Upper lobe of left lung (tissue), 6 donors: ENCODE measurements at regions not wholly inside any gene's neighbourhood (a gene's known extent, or its start where the extent isn't known, plus 50 kb on each side); places are given as distances from the start of the nearest gene placed in this dataset.

Source experiments
- ATAC-seq, 2 donors: fragments of 200-7000 bp; cut with Tn5 transposase; one replicate each; pipeline ENCODE4 v1.9.1; 2022; ENCODE audit warnings: mild to moderate bottlenecking in 2 of 2, moderate library complexity in 2 of 2; ENCODE audit not compliant: low FRiP score in 2 of 2
- DNase-seq, 2 donors: peaks; one replicate each; pipeline ENCODE4 v3.0.0-alpha.2; 2019 to 2020
- H3K27ac ChIP-seq, 4 donors: fragments of 200-600 bp; sonication (generic); one replicate each; pipeline ENCODE4 v1.5.1; 2016 to 2019
- H3K27me3 ChIP-seq, 4 donors: fragments of 200-600 bp; sonication (generic); one replicate each; pipeline ENCODE4 v1.5.1; 2017 to 2019
- H3K36me3 ChIP-seq, 4 donors: fragments of 200-600 bp; sonication (generic); one replicate each; pipeline ENCODE4 v1.5.1; 2016 to 2019
- H3K4me1 ChIP-seq, 4 donors: fragments of 200-600 bp; sonication (generic); one replicate each; pipeline ENCODE4 v1.5.1; 2018 to 2019
- H3K4me3 ChIP-seq, 4 donors: fragments of 200-600 bp; sonication (generic); one replicate each; pipeline ENCODE4 v1.5.1; 2017 to 2019; ENCODE audit warnings: mild to moderate bottlenecking in 2 of 4, moderate library complexity in 1 of 4
- H3K9me3 ChIP-seq, 4 donors: fragments of 200-600 bp; sonication (generic); one replicate each; pipeline ENCODE4 v1.5.1; 2018 to 2019
- CTCF ChIP-seq, 6 experiments: fragments of 450-650 bp in 4 of 6; fragments of 200-600 bp in 2 of 6; sonication (generic) in 2 of 6; IDR thresholded peaks; one replicate each; pipeline ENCODE4 v1.5.1; 2016 to 2019; ENCODE audit warnings: antibody characterized with exemption in 6 of 6
- EP300 ChIP-seq, 4 donors: sonication (generic); formaldehyde crosslinking; IDR thresholded peaks; one replicate each; pipeline ENCODE4 v1.5.1; 2017; ENCODE audit warnings: antibody characterized with exemption in 4 of 4, control low read depth in 2 of 4
- POLR2A ChIP-seq, 4 donors: fragments of 450-650 bp; IDR thresholded peaks; one replicate each; pipeline ENCODE4 v1.5.1; 2016 to 2017; ENCODE audit warnings: antibody characterized with exemption in 4 of 4, mild to moderate bottlenecking in 2 of 4
- POLR2AphosphoS5 ChIP-seq, 2 donors: sonication (generic); formaldehyde crosslinking; IDR thresholded peaks; one replicate each; pipeline ENCODE4 v1.5.1; 2017; ENCODE audit warnings: antibody characterized with exemption in 2 of 2
- WGBS, 2 donors: methylation state at CpG; one replicate each; pipeline ENCODE4 v1.1.5; 2017 to 2018; 5-methylcytosine and 5-hydroxymethylcytosine counted together
- donor health status: DM: no; HTN: no; CAD: no; lungs with moderate emphysema.
- donor health status: DM: no; HTN: yes; CAD: no; lungs with severe emphysema.

DNA sequence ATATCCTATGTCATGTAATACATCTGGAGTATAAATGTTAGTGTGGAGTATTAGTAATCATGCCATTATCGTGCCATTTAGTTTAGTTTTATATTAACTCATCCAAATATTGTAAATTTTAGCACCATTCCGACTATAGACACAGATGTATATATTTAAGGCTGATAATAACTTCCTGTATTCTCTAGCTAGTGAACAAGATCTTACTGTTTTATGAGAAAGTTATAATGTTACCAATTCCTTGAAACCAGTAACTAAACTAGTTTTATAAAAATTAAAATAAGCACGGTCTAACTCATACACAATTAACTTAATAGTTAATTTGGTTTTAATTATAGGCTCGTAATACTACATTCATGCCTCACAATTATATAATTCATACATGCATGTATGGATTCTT, 808.6 kb downstream of the USP25 start:
- TF ChIP-seq POLR2AphosphoS5 (IDR thresholded peaks at IDR 0.05) (no peak), POLR2A (IDR thresholded peaks at IDR 0.05) (no peak), CTCF (IDR thresholded peaks at IDR 0.05) (no peak)
- Histone ChIP-seq H3K27ac (peak overlapping the region in 1 of 4 donors; percentile 79), H3K9me3 (no peaks in the 10 kb centered on the region), H3K36me3 (no peaks in the 10 kb centered on the region), H3K27me3 (no peaks in the 10 kb centered on the region), H3K4me1 (peaks cover 0 to 4% (median 0%) of the 10 kb centered on the region in 4 donors), H3K4me3 (no peak overlapping the region)
- DNase-seq, result no peak
- no peak for ATAC-seq
- 77 to 80% methylated on average over 4 of the region's 4 CpGs for WGBS, 2 donors

DNA sequence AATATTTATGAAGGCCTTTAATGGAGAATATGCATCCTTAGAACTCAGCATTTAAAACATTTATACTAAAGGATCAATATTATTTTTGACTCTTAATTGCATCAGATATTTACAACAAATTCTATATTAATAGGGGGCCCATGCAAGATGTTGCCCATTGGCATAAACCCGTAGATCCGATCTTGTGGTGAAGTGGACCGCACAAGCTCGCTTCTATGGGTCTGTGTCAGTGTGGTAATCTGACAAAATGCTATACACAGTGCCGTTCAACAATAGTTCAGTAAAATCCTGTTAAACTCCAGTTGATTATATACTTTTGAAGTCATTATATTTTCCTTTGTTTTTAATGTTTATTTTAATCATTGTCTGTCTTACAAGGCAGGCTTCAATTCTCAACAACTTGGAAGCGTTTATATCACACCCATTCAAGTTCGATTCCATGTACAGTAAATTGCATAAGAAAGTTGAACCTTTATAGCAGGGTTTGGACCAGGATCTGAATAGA, 809.2 kb downstream of the USP25 start:
- DNase-seq (no peak), ATAC-seq (no peak)
- TF ChIP-seq POLR2AphosphoS5 (IDR thresholded peaks at IDR 0.05) (no peak), POLR2A (IDR thresholded peaks at IDR 0.05) (no peak), EP300 (IDR thresholded peaks at IDR 0.05) (no peak), CTCF (IDR thresholded peaks at IDR 0.05) (no peak)
- Histone ChIP-seq H3K27ac (no peak overlapping the region), H3K9me3 (no peaks in the 10 kb centered on the region), H3K4me1 (no peaks in the 10 kb centered on the region), H3K4me3 (no peak overlapping the region), H3K36me3 (no peaks in the 10 kb centered on the region), H3K27me3 (no peaks in the 10 kb centered on the region)
- 83 to 85% methylated on average over 7 of the region's 7 CpGs for WGBS, 2 donors

DNA sequence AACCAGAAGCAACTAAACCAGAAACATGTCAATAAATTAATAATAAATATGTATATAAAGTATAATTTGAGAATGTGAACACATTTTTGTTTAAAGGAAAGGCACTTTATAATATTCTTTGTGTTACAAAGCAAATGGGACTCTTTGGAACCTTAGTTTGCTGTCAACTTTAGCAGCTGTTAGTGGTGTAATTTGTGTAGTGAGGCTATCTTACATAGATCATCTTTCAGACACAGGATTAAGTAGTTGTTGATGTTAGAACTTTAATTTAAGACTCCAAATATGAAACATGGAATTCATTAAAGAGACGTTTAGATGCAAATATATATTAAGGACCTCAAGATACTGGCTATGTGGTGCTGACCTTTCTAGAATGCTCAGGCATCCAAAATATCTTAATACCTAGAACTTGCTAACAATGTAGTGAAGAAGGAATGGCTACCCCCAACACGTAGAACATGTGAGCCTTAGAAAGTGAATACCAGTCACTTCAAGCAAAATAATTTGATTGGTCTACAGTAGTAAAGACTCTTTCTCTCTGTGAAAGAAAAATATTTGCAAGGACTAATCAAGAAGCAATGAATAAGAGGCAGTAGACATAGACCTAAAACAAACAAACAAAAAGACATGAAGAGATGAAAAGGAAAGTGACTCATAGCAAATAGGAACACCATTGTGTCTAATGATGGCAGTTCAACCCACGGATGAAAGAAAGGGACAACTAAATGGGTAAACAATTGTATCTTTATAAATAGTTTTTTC, 811.4 kb downstream of the USP25 start:
- H3K36me3 ChIP-seq, result no peaks in the 10 kb centered on the region
- no peaks in the 10 kb centered on the region for H3K4me1 ChIP-seq
- 80 to 85% methylated on average over 3 of the region's 3 CpGs for WGBS, 2 donors
- no peak overlapping the region for H3K27ac ChIP-seq
- DNase-seq (no peak), ATAC-seq (no peak)
- no peak overlapping the region for H3K4me3 ChIP-seq
- H3K27me3 ChIP-seq, result no peaks in the 10 kb centered on the region
- H3K9me3 ChIP-seq, result no peaks in the 10 kb centered on the region
- no peak for TF ChIP-seq CTCF (IDR thresholded peaks at IDR 0.05)
- TF ChIP-seq POLR2A (IDR thresholded peaks at IDR 0.05), result no peak
- no peak for TF ChIP-seq EP300 (IDR thresholded peaks at IDR 0.05)
- TF ChIP-seq POLR2AphosphoS5 (IDR thresholded peaks at IDR 0.05), result no peak

DNA sequence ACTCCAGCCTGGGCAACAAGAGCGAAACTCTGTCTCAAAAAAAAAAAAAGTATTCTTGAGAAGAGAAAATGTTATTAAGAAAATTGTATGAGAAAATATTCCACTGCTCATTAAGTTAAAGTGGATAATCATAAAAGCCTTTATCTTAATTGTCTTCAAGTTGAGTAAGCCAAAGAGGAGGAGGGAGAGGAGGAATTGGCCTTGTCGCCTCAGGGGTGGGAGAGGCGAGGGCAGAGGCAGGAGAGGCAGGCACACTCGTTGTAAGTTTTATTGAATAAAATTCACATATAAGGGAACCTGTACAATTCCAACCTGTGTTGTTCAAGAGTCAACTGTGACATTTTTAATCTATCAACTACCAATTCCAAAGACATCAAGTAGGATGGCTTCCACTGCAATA, 820.3 kb downstream of the USP25 start:
- TF ChIP-seq CTCF (IDR thresholded peaks at IDR 0.05), result no peak
- TF ChIP-seq EP300 (IDR thresholded peaks at IDR 0.05), result no peak
- TF ChIP-seq POLR2A (IDR thresholded peaks at IDR 0.05), result no peak
- no peak for TF ChIP-seq POLR2AphosphoS5 (IDR thresholded peaks at IDR 0.05)
- Histone ChIP-seq H3K4me3 (no peak overlapping the region), H3K27me3 (no peaks in the 10 kb centered on the region), H3K27ac (no peak overlapping the region), H3K9me3 (no peaks in the 10 kb centered on the region), H3K4me1 (no peaks in the 10 kb centered on the region), H3K36me3 (no peaks in the 10 kb centered on the region)
- ATAC-seq, result no peak
- 75 to 90% methylated on average over 4 of the region's 4 CpGs for WGBS, 2 donors
- DNase-seq, result no peak
